Pancreas (tissue), 10 donors: ENCODE measurements at regions not wholly inside any gene's neighbourhood (a gene's known extent, or its start where the extent isn't known, plus 50 kb on each side); places are given as distances from the start of the nearest gene placed in this dataset.

Experiments
- ATAC-seq, 4 donors: fragments of 200-7000 bp; cut with Tn5 transposase; one replicate each; pipeline versions ENCODE4 v1.8.0 to v1.9.1; 2020; ENCODE audit warnings: mild to moderate bottlenecking in 4 of 4, moderate library complexity in 4 of 4
- DNase-seq, 6 donors: peaks; one replicate each; pipeline ENCODE4 v3.0.0-alpha.2; 2020
- FAIRE-seq: peaks from 2 replicates; lab custom pipeline; 2012; peaks lifted over from hg19 to GRCh38; lab: Jason Lieb, UNC
- H3K27ac ChIP-seq, 4 donors: fragments of 200-600 bp; sonication (generic); 1 replicate in 3 of 4; 2 replicates in 1 of 4; pipeline versions ENCODE4 v1.5.0 to v1.8.0; 2020
- H3K27me3 ChIP-seq, 4 donors: fragments of 200-600 bp; one replicate each; pipeline ENCODE4 v1.8.0; 2021
- H3K36me3 ChIP-seq, 3 donors: fragments of 200-600 bp; sonication (generic) in 1 of 3; one replicate each; pipeline versions ENCODE4 v1.5.0 to v1.8.0; 2020 to 2021
- H3K4me1 ChIP-seq, 3 donors: fragments of 200-600 bp; one replicate each; pipeline ENCODE4 v1.8.0; 2021
- H3K4me3 ChIP-seq, 4 donors: fragments of 200-600 bp; sonication (generic) in 2 of 4; one replicate each; pipeline versions ENCODE4 v1.5.0 to v1.8.0; 2020 to 2021
- H3K9me3 ChIP-seq, 4 donors: fragments of 200-600 bp; one replicate each; pipeline ENCODE4 v1.8.0; 2021
- CTCF ChIP-seq, 4 donors: fragments of 200-600 bp; sonication (generic) in 3 of 4; IDR thresholded peaks; one replicate each; pipeline versions ENCODE4 v1.5.0 to v1.8.0; 2021; ENCODE audit warnings: antibody characterized with exemption in 4 of 4
- WGBS, 2 donors: extraction: QIAGEN DNeasy Blood & Tissue Kit; methylation state at CpG; one replicate each; pipeline ENCODE4 v1.1.7; 2013; 5-methylcytosine and 5-hydroxymethylcytosine counted together
- intact Hi-C, 3 donors: fragments of 100-400 bp; cut with DNase I; formaldehyde crosslinking; loops; one replicate each; pipeline versions ENCODE4 v1.11.1 to v1.14.2; 2022
- donor health status: healthy with polysubstance abuse.
- donor health status: DM: no; HTN: no; CAD: no; lungs with moderate emphysema.
- donor health status: DM: no; HTN: no; CAD: no.
- donor health status: control.
- donor health status: control.
- donor health status: Bipolar disorder and iron deficiency.
- donor health status: DM: yes; HTN: yes; CAD: no.
- donor health status: DM: no; HTN: no; CAD: no.
- donor health status: DM: no; HTN: no; CAD: no.
- donor health status: DM: yes; HTN: yes; CAD: no.

DNA sequence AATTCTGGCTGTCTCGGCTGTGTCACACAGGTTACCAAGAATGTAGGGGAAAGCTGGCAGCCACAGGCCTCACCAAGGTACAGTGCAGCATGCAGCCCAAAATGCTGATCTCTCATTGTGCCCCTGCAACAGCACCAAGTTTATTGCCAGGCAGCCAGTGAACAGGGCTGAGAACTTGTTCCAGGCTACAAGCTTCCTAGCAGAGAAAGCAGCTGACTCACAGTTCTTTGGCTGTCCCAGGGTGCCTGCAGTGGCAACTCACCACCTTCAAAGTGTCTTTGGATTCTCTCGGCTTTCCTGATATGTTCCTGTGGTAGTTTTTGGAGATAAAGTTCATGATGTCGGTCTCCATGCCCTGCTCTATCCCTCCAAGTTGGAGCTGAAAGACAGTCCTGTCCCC, 719.1 kb upstream of the ANO3 start:
- H3K4me1 ChIP-seq: no peaks in the 10 kb centered on the region
- H3K9me3 ChIP-seq: no peaks in the 10 kb centered on the region
- no peaks in the 10 kb centered on the region for H3K36me3 ChIP-seq
- intact Hi-C loops: loop anchor here in 1 of 3 donors (5.0 kb wide), 1 partner anchor 36 kb away; no protein-coding TSS in a partner anchor
- TF ChIP-seq CTCF (IDR thresholded peaks at IDR 0.05): no peak
- H3K4me3 ChIP-seq: no peak overlapping the region
- ATAC-seq: no peak
- no peak for DNase-seq
- 36 to 58% methylated on average over 3 of the region's 3 CpGs for WGBS, 2 donors
- no peaks in the 10 kb centered on the region for H3K27me3 ChIP-seq
- no peak for FAIRE-seq
- no peak overlapping the region for H3K27ac ChIP-seq

- FAIRE-seq: no peak
- intact Hi-C loops: loop anchor here in 1 of 3 donors (5.0 kb wide), 1 partner anchor 36 kb away; no protein-coding TSS in a partner anchor
- no peak for ATAC-seq
- TF ChIP-seq CTCF (IDR thresholded peaks at IDR 0.05): no peak
- H3K27ac ChIP-seq: no peak overlapping the region
- H3K9me3 ChIP-seq: no peaks in the 10 kb centered on the region
- H3K36me3 ChIP-seq: no peaks in the 10 kb centered on the region
- H3K4me3 ChIP-seq: no peak overlapping the region
- H3K4me1 ChIP-seq: no peaks in the 10 kb centered on the region
- DNase-seq: no peak
- no peaks in the 10 kb centered on the region for H3K27me3 ChIP-seq
- WGBS, 2 donors: 26 to 33% methylated on average over 1 of the region's 1 CpG
Observed at GRCh38 chr11:25613451-25613850, 718.5 kb upstream of the ANO3 start.

DNA sequence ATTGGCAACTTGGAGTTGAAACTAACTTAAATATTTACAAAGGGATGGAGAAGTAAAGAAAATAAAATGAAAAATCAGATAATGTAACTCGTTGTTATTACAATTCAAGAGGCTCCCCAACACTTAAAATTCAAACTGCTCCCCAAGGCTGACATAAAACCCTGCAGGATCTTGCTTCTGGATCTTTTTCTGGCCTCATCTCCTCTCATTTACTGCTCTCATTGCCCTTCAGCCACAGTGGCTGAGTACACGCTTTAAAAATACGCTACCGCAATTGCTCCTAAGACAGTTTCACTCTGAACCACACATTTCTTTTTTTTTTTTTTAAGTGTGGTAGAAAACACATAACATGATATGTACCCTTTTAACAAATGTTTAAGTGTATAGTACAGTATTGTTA, 718.1 kb upstream of the ANO3 start:
- DNase-seq (no peak), ATAC-seq (no peak), FAIRE-seq (no peak)
- WGBS, 2 donors: 62 to 72% methylated on average over 4 of the region's 4 CpGs
- no peak overlapping the region for H3K4me3 ChIP-seq
- no peak overlapping the region for H3K27ac ChIP-seq
- no peaks in the 10 kb centered on the region for H3K9me3 ChIP-seq
- no peaks in the 10 kb centered on the region for H3K4me1 ChIP-seq
- H3K36me3 ChIP-seq: no peaks in the 10 kb centered on the region
- TF ChIP-seq CTCF (IDR thresholded peaks at IDR 0.05): no peak
- intact Hi-C loops: loop anchor here in 1 of 3 donors (5.0 kb wide), 1 partner anchor 37 kb away; no protein-coding TSS in a partner anchor
- no peaks in the 10 kb centered on the region for H3K27me3 ChIP-seq

GRCh38 chr11:25615069-25615468, 716.9 kb upstream of the ANO3 start:
- intact Hi-C loops: no loop called here
- Histone ChIP-seq H3K4me3 (no peak overlapping the region), H3K27ac (no peak overlapping the region), H3K36me3 (no peaks in the 10 kb centered on the region), H3K27me3 (no peaks in the 10 kb centered on the region), H3K4me1 (no peaks in the 10 kb centered on the region), H3K9me3 (no peaks in the 10 kb centered on the region)
- ATAC-seq (no peak), FAIRE-seq (no peak), DNase-seq (no peak)
- no peak for TF ChIP-seq CTCF (IDR thresholded peaks at IDR 0.05)
- WGBS, 2 donors: 38 to 50% methylated on average over 2 of the region's 2 CpGs

DNA sequence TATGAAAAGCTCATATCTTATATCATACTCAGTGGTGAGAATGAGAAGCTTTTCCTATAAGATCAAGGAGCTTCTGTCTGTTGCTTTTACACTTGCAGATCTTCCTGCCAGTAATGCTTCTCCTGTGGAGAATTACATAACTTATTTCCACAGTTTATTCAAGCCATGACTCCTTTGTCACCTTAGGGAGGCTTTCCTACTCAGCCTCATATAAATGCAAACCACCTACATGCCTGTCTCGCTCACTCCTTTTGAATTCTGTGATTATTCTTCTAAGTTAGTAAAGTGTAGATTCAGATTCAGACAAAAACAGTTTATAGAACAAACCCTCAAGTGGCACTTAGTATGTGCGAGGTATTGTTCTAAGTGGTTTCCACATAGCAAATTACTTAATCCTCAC, 716.1 kb upstream of the ANO3 start:
- no peak for FAIRE-seq
- WGBS, 2 donors: 53 to 71% methylated on average over 2 of the region's 2 CpGs
- intact Hi-C loops: no loop called here
- Histone ChIP-seq H3K36me3 (no peaks in the 10 kb centered on the region), H3K4me3 (no peak overlapping the region), H3K4me1 (no peaks in the 10 kb centered on the region), H3K27ac (no peak overlapping the region), H3K27me3 (no peaks in the 10 kb centered on the region), H3K9me3 (no peaks in the 10 kb centered on the region)
- ATAC-seq: no peak
- no peak for DNase-seq
- no peak for TF ChIP-seq CTCF (IDR thresholded peaks at IDR 0.05)
